ENCODE measurements at regions not wholly inside any gene's neighbourhood (a gene's known extent, or its start where the extent isn't known, plus 50 kb on each side); places are given as distances from the start of the nearest gene placed in this dataset.

DNA sequence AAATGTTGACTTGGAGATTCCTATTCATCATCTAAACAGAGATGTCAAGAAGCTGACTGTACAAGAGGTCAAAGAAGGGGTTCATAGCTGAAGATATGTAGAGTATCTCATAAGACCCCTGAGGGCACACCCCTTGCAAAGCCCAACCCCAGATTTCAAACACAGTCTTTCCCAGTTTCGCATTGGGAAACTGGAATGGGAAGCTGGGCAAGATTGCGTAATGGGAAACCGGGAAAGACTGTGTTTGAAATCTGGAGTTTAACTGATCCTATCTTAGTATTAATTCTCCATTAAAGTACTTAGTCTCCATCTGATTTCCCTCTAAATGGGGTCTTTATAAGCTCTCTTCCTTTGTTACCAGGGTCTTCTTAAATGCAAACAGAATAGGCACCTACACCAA is 99.5 kb downstream of the FAM76B start:
- TF ChIP-seq, protein P1, sequence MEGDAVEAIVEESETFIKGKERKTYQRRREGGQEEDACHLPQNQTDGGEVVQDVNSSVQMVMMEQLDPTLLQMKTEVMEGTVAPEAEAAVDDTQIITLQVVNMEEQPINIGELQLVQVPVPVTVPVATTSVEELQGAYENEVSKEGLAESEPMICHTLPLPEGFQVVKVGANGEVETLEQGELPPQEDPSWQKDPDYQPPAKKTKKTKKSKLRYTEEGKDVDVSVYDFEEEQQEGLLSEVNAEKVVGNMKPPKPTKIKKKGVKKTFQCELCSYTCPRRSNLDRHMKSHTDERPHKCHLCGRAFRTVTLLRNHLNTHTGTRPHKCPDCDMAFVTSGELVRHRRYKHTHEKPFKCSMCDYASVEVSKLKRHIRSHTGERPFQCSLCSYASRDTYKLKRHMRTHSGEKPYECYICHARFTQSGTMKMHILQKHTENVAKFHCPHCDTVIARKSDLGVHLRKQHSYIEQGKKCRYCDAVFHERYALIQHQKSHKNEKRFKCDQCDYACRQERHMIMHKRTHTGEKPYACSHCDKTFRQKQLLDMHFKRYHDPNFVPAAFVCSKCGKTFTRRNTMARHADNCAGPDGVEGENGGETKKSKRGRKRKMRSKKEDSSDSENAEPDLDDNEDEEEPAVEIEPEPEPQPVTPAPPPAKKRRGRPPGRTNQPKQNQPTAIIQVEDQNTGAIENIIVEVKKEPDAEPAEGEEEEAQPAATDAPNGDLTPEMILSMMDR (IDR thresholded peaks at IDR 0.05; ENCODE audit: low read depth, low read length), result no peak
- DNase-seq (ENCODE audit: extremely low read depth, low read depth), result no peak

DNA sequence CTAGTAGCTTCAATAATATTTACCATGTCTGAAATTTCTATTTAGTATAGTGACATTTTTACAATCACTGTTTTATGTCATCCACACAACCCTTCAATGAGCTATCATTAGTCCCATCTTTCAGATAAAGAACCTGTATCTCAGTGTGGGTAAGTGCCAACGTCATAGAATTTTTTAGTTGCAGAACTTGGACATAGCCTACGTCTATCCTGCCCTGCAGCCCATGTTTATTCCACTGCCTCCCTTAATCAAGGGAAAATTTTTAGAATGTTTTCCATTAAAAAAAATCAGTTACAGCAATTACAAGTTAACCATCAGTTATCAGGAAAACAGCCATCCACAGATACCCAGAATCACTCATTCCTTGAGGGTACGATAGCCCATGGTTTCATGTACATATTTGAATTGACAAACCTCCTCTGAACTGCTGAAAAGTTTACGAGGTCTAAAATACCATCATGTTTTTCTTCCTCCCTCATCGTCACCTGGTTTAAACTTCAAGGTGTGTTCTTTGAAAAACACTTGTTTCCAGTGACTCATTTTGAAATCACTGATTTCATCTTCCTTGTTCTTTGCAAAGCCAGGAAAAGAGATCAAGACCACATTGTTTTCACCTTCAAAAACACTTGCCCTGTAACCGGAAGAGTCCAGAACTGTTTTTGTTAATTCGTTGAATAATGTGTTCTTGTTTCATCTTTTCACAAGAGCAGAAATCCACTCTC is 100.9 kb downstream of the FAM76B start:
- DNase-seq (ENCODE audit: extremely low read depth, low read depth), result no peak
- TF ChIP-seq, protein P1 (IDR thresholded peaks at IDR 0.05; ENCODE audit: low read depth, low read length), result no peak

DNA sequence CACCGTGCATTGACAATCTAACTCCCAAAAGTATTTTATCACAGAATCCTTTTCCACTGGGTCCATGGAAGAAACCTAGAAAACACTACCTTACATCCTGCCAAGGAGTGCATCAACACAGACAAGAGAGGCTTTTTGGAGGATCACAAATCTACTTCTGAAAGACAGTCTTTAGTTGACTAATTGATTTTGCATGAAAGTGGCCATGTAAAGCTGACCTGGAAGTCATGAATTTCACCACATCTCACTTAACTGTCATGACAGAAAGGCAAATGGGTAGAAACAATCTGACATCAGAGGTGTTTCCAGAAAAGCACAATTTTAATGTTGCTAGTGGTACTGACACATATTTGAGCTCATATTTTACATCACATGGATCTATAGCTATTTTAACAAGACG is 101.6 kb downstream of the FAM76B start:
- TF ChIP-seq, protein P1 (IDR thresholded peaks at IDR 0.05; ENCODE audit: low read depth, low read length), result no peak
- DNase-seq (ENCODE audit: extremely low read depth, low read depth), result no peak

DNA sequence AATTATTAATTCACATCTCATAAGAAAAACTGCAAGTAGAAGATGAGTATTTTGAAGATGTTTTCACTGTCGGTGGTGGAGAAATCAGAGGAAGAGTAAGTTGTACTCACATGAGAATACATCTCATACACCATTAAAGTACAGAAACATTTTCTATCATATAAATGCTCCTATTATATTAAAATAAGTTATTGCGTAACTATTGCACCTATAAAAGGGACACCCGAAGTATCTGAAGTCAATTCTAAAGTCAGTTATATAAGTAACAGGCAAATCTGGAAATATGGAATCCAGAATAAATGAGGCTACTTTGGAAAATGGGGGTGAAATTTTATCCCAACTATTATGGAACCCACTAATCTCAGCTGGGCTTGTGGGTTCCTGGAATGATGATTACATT is 103.3 kb downstream of the FAM76B start:
- DNase-seq (ENCODE audit: extremely low read depth, low read depth), result no peak
- TF ChIP-seq, protein P1 (IDR thresholded peaks at IDR 0.05; ENCODE audit: low read depth, low read length), result no peak

DNA sequence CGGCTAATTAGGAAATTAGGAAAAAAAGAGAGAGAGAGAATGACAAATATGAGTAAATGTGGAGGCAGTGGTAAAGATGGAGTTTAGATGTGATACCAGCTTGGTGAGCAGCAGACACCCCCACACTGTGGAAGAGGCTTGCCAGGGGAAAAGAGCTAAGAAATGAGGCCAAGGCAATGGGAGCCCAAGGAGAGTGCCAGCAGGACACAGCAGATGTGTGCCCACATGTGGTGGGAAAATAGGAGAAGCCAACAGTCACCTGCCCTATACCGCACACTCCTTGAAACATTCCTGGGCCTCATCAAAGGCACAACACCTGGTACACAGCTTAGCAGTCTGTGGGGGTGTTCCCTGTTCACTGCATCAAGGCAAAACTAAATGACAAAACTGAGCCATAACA is 104.9 kb downstream of the FAM76B start:
- TF ChIP-seq, protein P1 (IDR thresholded peaks at IDR 0.05; ENCODE audit: low read depth, low read length), result no peak
- no peak for DNase-seq (ENCODE audit: extremely low read depth, low read depth)

DNA sequence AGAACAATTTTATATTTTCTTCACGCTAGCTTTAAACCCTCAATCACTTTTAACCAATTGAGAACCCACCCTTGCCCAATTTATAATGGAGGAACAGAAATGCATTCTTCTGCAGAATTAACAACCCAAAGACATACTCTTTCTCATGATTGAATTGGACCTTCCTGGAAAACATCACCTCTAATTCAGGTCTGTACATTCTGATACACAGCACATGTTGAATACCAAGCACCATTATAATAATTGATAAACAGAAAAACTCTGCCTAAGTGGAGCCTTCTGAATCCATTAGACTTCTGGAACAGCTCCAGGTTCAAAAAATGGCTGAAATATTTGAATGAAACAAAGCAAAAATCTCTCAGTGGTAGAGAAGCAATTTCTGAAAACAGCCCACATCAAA is 105.4 kb downstream of the FAM76B start:
- TF ChIP-seq, protein P1 (IDR thresholded peaks at IDR 0.05; ENCODE audit: low read depth, low read length), result no peak
- DNase-seq (ENCODE audit: extremely low read depth, low read depth), result no peak

DNA sequence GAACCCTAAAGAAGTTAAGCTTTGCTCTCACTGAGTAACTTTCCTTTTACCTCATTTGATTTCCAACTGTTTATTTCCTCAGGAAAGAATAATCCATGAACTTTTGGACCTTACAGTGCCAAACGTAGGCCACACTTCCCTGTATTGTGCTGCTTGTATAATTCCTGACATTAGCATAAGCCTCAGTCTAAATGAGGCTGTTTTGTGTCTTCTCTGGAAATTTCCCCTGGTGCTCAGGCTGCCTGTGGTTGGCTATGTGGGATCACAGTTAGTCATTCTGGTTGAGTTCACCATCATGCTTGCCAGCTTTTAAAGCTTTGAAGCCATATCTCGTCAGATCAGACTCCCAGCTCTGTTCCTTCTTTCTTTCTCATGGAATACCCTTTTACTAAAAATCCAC is 107.0 kb downstream of the FAM76B start:
- TF ChIP-seq, protein P1 (IDR thresholded peaks at IDR 0.05; ENCODE audit: low read depth, low read length), result no peak
- no peak for DNase-seq (ENCODE audit: extremely low read depth, low read depth)

Measured in AG09319 (cell line).